ENCODE measurements at regions not wholly inside any gene's neighbourhood (a gene's known extent, or its start where the extent isn't known, plus 50 kb on each side); places are given as distances from the start of the nearest gene placed in this dataset.

DNA sequence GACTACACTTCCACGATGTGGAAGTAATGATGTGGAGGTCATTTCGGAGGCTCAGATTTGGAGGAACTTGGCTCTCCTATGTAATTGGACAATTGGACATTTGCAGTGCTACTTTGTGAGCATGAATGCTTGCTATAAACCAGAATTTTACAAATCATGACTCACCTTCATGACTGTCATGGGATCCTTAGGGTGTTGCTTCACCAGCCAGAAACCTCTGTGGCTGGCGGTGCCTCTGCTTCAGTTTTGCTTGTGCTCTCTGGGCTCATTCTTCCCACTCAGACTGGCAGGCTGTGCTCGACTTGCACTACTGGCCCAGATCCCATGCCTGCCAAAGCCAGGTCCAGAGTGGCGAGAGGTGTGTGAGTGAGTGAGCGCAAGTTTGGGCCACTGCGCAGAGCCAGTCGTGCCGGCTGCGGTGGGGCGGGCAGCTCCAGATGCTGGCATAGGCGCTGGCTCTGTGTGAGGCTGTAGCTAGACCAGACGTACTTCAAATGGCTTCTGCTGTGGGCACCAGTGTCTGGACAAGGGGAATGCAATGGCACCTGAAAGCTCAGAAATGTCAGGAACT is 387.8 kb downstream of the AEBP2 start:
- TF ChIP-seq POLR2A (IDR thresholded peaks at IDR 0.05), result no peak
- TF ChIP-seq, protein P1, sequence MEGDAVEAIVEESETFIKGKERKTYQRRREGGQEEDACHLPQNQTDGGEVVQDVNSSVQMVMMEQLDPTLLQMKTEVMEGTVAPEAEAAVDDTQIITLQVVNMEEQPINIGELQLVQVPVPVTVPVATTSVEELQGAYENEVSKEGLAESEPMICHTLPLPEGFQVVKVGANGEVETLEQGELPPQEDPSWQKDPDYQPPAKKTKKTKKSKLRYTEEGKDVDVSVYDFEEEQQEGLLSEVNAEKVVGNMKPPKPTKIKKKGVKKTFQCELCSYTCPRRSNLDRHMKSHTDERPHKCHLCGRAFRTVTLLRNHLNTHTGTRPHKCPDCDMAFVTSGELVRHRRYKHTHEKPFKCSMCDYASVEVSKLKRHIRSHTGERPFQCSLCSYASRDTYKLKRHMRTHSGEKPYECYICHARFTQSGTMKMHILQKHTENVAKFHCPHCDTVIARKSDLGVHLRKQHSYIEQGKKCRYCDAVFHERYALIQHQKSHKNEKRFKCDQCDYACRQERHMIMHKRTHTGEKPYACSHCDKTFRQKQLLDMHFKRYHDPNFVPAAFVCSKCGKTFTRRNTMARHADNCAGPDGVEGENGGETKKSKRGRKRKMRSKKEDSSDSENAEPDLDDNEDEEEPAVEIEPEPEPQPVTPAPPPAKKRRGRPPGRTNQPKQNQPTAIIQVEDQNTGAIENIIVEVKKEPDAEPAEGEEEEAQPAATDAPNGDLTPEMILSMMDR (IDR thresholded peaks at IDR 0.05), result no peak
- H3K27ac ChIP-seq, result no peak overlapping the region
- no peaks in the 10 kb centered on the region for H3K36me3 ChIP-seq
- H3K27me3 ChIP-seq, result no peaks in the 10 kb centered on the region
- WGBS, 2 donors, result 82 to 91% methylated on average over 5 to 11 of the region's 13 CpGs
- H3K9me3 ChIP-seq, result peaks cover 0 to 10% (median 0%) of the 10 kb centered on the region in 3 donors
- no peak overlapping the region for H3K4me3 ChIP-seq
- intact Hi-C loops (cut with DNase I), result no loop called here
- DNase-seq, result no peak
- no peaks in the 10 kb centered on the region for H3K4me1 ChIP-seq

DNA sequence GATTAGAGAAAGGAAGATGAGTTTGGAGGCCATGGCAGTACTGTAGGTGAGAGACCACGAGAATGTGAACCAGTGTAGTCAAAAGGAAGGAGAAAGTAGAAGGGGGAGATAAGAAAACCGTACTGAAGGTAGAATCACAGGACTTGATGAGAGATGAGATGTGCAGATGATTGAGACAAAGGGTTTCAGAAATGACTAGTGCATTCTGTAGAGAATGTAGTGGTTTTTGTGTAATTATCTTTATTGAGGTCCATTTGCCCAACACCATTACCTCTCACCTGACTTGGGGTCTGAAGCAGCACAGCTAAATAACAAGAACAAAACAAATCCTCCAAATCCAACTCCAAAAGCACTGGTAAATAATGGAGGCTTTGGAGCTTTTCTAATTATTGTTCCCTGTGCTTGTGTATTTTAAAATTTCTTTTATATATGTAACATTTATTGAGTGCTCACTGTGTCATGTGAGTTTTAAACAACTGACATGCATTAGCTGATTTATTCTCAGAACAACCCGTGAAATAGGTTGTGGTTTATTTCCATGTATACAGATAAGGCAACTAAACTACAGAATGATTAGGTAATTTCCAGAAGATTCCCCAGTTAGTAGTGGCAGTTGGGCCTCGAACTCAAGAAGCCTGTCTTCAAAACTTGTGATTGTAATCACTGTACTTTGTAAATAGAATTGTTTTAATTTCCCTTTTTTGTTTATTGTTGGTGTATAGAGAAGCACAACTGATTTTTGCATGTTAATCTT is 390.0 kb downstream of the AEBP2 start:
- Histone ChIP-seq H3K4me3 (no peak overlapping the region), H3K4me1 (peaks cover 0 to 3% (median 0%) of the 10 kb centered on the region in 3 donors), H3K36me3 (no peaks in the 10 kb centered on the region), H3K9me3 (peaks cover 0 to 10% (median 0%) of the 10 kb centered on the region in 3 donors), H3K27me3 (no peaks in the 10 kb centered on the region), H3K27ac (no peak overlapping the region)
- WGBS, 2 donors, result 50 to 60% methylated on average over 4 of the region's 4 CpGs
- intact Hi-C loops (cut with DNase I), result no loop called here
- TF ChIP-seq POLR2A (IDR thresholded peaks at IDR 0.05), result no peak
- TF ChIP-seq, protein P1 (IDR thresholded peaks at IDR 0.05), result no peak
- no peak for DNase-seq

DNA sequence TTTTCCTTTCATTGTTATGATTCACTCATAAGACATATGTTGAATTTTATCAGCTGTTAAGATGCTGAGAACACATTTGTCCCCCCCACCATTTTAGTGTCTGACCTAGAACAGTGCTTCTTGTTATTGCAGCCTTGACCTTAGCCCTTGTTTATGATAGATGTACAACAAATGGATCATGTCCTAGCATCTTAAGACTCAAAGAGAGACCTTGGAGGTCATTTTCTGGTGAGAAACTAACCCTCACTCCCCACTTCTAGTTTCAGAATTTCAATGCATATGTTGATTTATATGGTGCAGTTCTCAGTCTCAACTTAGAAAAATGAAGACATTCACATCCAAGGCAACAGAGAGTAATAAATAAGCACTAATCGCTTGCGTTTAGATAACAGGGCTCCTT is 391.2 kb downstream of the AEBP2 start:
- Histone ChIP-seq H3K27ac (no peak overlapping the region), H3K4me1 (peaks cover 0 to 4% (median 0%) of the 10 kb centered on the region in 3 donors), H3K9me3 (peaks cover 0 to 10% (median 0%) of the 10 kb centered on the region in 3 donors), H3K36me3 (no peaks in the 10 kb centered on the region), H3K27me3 (no peaks in the 10 kb centered on the region), H3K4me3 (no peak overlapping the region)
- DNase-seq, result no peak
- WGBS, 2 donors, result 84 to 86% methylated on average over 1 to 2 of the region's 2 CpGs
- TF ChIP-seq, protein P1 (IDR thresholded peaks at IDR 0.05), result no peak
- TF ChIP-seq POLR2A (IDR thresholded peaks at IDR 0.05), result no peak
- intact Hi-C loops (cut with DNase I), result no loop called here

DNA sequence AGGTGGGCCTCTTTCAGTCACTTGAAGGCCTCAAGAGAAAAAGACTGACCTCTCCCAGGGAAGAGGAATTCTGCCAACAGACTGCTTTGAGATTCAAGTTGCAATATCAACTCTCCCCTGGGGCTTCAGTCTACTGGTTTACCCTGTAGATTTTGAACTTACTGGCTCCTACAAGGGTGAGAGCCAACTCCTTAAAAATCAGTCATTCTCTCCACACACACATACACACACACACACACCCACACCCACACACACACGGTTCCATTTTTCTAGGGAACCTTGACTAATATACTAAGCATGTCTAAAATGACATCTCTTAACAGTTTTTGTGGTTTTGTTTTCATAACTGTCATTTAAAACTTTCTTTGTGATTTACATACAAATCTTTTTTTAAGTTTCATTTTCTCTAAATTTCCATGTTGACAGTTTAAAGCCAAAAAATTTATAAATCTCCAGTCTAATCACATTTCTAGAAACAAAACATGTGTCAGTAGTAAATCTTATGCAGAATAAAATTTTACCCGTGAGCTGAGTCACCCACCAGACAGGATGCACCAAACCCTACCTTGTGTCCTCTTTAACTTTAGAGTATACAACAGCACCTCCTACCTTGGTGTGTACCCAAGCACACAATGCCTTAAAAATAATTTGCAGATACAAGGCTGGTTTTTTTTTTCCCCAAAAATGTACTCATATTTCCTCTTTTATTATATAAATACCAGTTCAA is 394.6 kb downstream of the AEBP2 start:
- Histone ChIP-seq H3K27me3 (no peaks in the 10 kb centered on the region), H3K4me1 (peaks cover 0 to 4% (median 0%) of the 10 kb centered on the region in 3 donors), H3K36me3 (no peaks in the 10 kb centered on the region), H3K27ac (no peak overlapping the region), H3K4me3 (no peak overlapping the region), H3K9me3 (no peaks in the 10 kb centered on the region)
- TF ChIP-seq POLR2A (IDR thresholded peaks at IDR 0.05), result no peak
- TF ChIP-seq, protein P1 (IDR thresholded peaks at IDR 0.05), result no peak
- WGBS, 2 donors, result 7 to 16% methylated on average over 2 of the region's 2 CpGs
- DNase-seq, result no peak
- intact Hi-C loops (cut with DNase I), result no loop called here

DNA sequence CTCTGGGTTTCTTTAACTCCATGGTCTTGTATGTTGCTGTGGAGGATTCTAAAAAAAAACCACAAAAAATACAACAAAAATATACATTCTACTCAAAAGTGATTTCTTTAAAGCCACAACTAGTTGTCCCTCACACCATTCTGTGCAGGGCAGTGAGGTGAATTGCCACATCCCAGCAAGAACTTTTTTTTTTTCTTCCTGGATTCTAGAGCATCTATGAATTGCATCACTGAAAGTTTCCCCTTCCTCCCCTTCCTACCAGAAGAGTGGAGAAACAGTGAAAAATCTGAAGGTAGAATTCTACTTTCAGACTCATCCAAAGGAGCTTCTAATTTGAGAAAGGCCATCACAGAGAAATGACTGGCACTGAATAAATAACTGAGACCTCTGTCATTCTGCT is 395.3 kb downstream of the AEBP2 start:
- Histone ChIP-seq H3K9me3 (no peaks in the 10 kb centered on the region), H3K27ac (no peak overlapping the region), H3K36me3 (no peaks in the 10 kb centered on the region), H3K4me1 (peaks cover 0 to 4% (median 0%) of the 10 kb centered on the region in 3 donors), H3K4me3 (no peak overlapping the region), H3K27me3 (no peaks in the 10 kb centered on the region)
- no peak for TF ChIP-seq POLR2A (IDR thresholded peaks at IDR 0.05)
- TF ChIP-seq, protein P1 (IDR thresholded peaks at IDR 0.05), result no peak
- DNase-seq, result no peak
- intact Hi-C loops (cut with DNase I), result no loop called here
